Natural killer cell (primary cell): ENCODE measurements at regions not wholly inside any gene's neighbourhood (a gene's known extent, or its start where the extent isn't known, plus 50 kb on each side); places are given as distances from the start of the nearest gene placed in this dataset.

Source experiments
- ATAC-seq, 3 donors: fragments of 150-1000 bp in 2 of 3; fragments of 200-7000 bp in 1 of 3; cut with Tn5 transposase; 1 replicate in 1 of 3; 2 replicates in 2 of 3; pipeline ENCODE4 v1.10.0; 2021; ENCODE audit warnings: mild to moderate bottlenecking in 2 of 3, moderate library complexity in 2 of 3
- DNase-seq, 2 donors: peaks; one replicate each; pipeline versions ENCODE4 v3.0.0 to v3.0.0-alpha.2; 2013 to 2021; ENCODE audit warnings: mixed read lengths in 1 of 2
- H3K27ac ChIP-seq: one replicate; pipeline ENCODE4 v1.5.1; 2013; ENCODE audit warnings: mild to moderate bottlenecking, low read length
- H3K27me3 ChIP-seq: one replicate; pipeline ENCODE4 v1.6.1; 2013; ENCODE audit warnings: low read length; ENCODE audit not compliant: control insufficient read depth, insufficient read depth
- H3K36me3 ChIP-seq: one replicate; pipeline ENCODE4 v1.6.1; 2013; ENCODE audit warnings: low read length; ENCODE audit not compliant: control insufficient read depth, insufficient read depth
- H3K4me1 ChIP-seq: one replicate; pipeline ENCODE4 v1.6.1; 2013; ENCODE audit warnings: low read length; ENCODE audit not compliant: control insufficient read depth, insufficient read depth
- H3K4me3 ChIP-seq: one replicate; pipeline ENCODE4 v1.5.1; 2013; ENCODE audit warnings: low read length
- H3K9me3 ChIP-seq: one replicate; pipeline ENCODE4 v1.6.1; 2013; ENCODE audit warnings: low read length; ENCODE audit not compliant: control insufficient read depth, insufficient read depth
- H3K27ac Mint-ChIP-seq, 2 donors: one replicate each; pipeline ENCODE4 v1.8.0; 2022; ENCODE audit warnings: mild to moderate bottlenecking in 2 of 2, mixed read lengths in 2 of 2, moderate library complexity in 1 of 2
- H3K27me3 Mint-ChIP-seq, 2 donors: one replicate each; pipeline ENCODE4 v1.8.0; 2022; ENCODE audit warnings: low read depth in 2 of 2, mixed read lengths in 2 of 2
- H3K36me3 Mint-ChIP-seq: one replicate; pipeline ENCODE4 v1.8.0; 2022; ENCODE audit warnings: mixed read lengths
- H3K4me1 Mint-ChIP-seq, 2 donors: one replicate each; pipeline ENCODE4 v1.8.0; 2022; ENCODE audit warnings: mixed read lengths in 2 of 2
- H3K4me3 Mint-ChIP-seq: one replicate; pipeline ENCODE4 v1.8.0; 2022; ENCODE audit warnings: mild to moderate bottlenecking, moderate library complexity, mixed read lengths
- H3K9me3 Mint-ChIP-seq, 2 donors: one replicate each; pipeline ENCODE4 v1.8.0; 2022; ENCODE audit warnings: mixed read lengths in 2 of 2
- WGBS: methylation state at CpG from one replicate; pipeline ENCODE4 v1.1.7; 2013; ENCODE audit warnings: missing lambda C conversion rate; ENCODE audit not compliant: insufficient coverage; 5-methylcytosine and 5-hydroxymethylcytosine counted together
- intact Hi-C: fragments of 100-400 bp; cut with micrococcal nuclease; formaldehyde crosslinking; loops from one replicate; pipeline ENCODE4 v1.14.2; 2022
- TF ChIP-seq, protein P1 (sequence below): fragments of 200-600 bp; IDR thresholded peaks from one replicate; pipeline ENCODE4 v1.8.0; 2022; ENCODE audit warnings: antibody characterized with exemption

DNA sequence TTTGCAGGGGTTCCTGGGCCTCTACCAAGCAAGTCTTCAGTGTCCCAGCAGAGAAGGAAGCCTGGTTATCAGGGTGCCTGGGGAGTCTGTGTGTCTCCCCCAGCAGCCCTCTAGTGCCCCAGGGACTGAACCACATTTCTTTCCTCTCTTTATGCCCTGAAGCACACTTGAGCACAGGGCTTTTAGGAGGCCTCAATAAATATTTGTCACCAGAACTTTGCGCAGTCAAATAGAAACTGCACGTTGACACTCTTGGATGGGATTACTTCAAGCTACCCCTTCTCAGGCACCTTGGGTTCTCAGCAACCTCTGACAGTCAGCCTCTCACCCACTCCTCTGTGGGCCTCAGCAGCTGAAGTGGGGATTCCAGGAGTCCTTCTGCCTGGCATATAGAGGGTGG, 226.6 kb upstream of the HES1 start:
- Mint-ChIP-seq H3K9me3 (no peaks in the 10 kb centered on the region), H3K27ac (no peak overlapping the region), H3K36me3 (no peaks in the 10 kb centered on the region), H3K27me3 (peaks cover 4 to 5% of the 10 kb centered on the region in 2 donors), H3K4me1 (peaks cover 13 to 19% of the 10 kb centered on the region in 2 donors), H3K4me3 (no peak overlapping the region)
- intact Hi-C loops: no loop called here
- no peaks in the 10 kb centered on the region for H3K9me3 ChIP-seq
- no peak for DNase-seq
- ATAC-seq: no peak
- TF ChIP-seq, protein P1, sequence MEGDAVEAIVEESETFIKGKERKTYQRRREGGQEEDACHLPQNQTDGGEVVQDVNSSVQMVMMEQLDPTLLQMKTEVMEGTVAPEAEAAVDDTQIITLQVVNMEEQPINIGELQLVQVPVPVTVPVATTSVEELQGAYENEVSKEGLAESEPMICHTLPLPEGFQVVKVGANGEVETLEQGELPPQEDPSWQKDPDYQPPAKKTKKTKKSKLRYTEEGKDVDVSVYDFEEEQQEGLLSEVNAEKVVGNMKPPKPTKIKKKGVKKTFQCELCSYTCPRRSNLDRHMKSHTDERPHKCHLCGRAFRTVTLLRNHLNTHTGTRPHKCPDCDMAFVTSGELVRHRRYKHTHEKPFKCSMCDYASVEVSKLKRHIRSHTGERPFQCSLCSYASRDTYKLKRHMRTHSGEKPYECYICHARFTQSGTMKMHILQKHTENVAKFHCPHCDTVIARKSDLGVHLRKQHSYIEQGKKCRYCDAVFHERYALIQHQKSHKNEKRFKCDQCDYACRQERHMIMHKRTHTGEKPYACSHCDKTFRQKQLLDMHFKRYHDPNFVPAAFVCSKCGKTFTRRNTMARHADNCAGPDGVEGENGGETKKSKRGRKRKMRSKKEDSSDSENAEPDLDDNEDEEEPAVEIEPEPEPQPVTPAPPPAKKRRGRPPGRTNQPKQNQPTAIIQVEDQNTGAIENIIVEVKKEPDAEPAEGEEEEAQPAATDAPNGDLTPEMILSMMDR: no peak
- H3K27ac ChIP-seq: no peak overlapping the region
- H3K4me1 ChIP-seq: no peaks in the 10 kb centered on the region
- H3K4me3 ChIP-seq: no peak overlapping the region
- H3K36me3 ChIP-seq: no peaks in the 10 kb centered on the region
- H3K27me3 ChIP-seq: no peaks in the 10 kb centered on the region
- 74% methylated on average over 2 of the region's 2 CpGs for WGBS

DNA sequence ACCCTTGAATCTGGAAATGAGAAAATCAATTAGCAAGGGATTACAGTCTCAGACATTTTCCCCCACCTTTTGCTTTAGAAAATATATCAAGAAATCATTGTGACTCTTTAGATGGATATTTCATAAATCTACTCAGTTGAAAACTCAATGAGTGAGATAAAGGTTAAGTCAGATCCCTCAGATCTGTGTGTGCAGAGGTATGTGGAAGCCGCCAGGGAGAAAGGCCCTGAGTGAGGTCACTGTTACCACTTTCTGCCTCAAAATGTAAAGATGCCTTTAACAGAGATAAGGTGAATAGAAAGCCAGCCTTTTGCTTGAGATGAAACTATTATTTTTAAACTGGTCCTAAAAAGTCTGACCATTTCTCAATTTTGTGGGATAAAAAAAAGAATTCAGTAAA, 225.6 kb upstream of the HES1 start:
- Histone ChIP-seq H3K36me3 (no peaks in the 10 kb centered on the region), H3K27me3 (no peaks in the 10 kb centered on the region), H3K9me3 (no peaks in the 10 kb centered on the region), H3K27ac (no peak overlapping the region), H3K4me1 (no peaks in the 10 kb centered on the region), H3K4me3 (no peak overlapping the region)
- TF ChIP-seq, protein P1: no peak
- WGBS: 100% methylated on average over 1 of the region's 1 CpG
- no peak for DNase-seq
- H3K36me3 Mint-ChIP-seq: no peaks in the 10 kb centered on the region
- H3K4me3 Mint-ChIP-seq: no peak overlapping the region
- peaks cover 0 to 4% of the 10 kb centered on the region in 2 donors for H3K27me3 Mint-ChIP-seq
- intact Hi-C loops: no loop called here
- H3K9me3 Mint-ChIP-seq: no peaks in the 10 kb centered on the region
- H3K27ac Mint-ChIP-seq: no peak overlapping the region
- no peak for ATAC-seq
- H3K4me1 Mint-ChIP-seq: peaks cover 13 to 19% of the 10 kb centered on the region in 2 donors

DNA sequence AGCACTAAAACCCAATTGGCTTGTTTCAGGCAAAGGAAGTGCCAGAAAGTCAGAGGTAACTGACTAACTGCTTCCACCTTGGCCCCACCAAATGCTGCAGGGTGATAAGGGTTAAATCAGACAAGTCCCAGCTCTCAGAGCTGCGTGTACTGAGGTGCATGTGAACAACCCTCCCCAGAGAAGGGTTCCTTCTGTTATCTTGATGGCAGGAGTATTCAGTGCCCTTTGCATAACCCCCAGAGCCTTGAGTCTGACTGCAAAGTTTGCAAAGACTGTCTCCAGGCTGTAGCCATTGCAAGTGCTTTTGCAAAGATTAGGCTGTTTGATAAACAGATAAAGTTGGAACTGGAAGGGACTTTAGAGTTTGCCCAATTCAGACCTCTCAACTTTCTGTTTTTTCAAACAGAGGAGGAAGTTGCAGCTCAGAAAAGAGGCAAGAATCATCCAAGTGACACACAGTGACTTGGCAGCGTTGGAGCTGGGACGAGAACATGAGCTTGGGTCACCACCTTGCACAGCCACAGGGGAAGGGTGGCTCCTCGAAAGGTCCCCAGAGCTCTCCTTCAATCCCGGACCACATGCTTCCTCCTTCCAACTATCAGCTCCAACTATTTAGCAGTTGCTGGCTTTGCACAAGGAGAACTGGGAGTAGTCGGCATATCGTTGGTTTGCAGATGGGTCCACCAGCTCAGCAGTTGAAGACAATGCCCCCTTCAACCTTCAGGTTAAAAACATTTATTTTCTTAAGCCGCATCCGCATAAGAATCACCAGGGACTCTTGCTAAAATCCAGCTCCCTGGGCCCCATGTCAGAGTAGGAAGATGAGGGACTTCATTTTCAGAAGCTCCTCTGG, 224.8 kb upstream of the HES1 start:
- peaks cover 0 to 4% of the 10 kb centered on the region in 2 donors for H3K27me3 Mint-ChIP-seq
- H3K9me3 Mint-ChIP-seq: no peaks in the 10 kb centered on the region
- peak overlapping the region; percentile 17 for H3K4me3 Mint-ChIP-seq
- Histone ChIP-seq H3K36me3 (no peaks in the 10 kb centered on the region), H3K27ac (no peak overlapping the region), H3K4me1 (no peaks in the 10 kb centered on the region), H3K27me3 (no peaks in the 10 kb centered on the region), H3K4me3 (no peak overlapping the region), H3K9me3 (no peaks in the 10 kb centered on the region)
- peak overlapping the region; percentile 50 to 78 for H3K27ac Mint-ChIP-seq
- H3K4me1 Mint-ChIP-seq: peaks cover 13 to 19% of the 10 kb centered on the region in 2 donors
- DNase-seq (peak in 1 of 2 donors; percentile 18), ATAC-seq (no peak)
- intact Hi-C loops: no loop called here
- TF ChIP-seq, protein P1: no peak
- 74% methylated on average over 9 of the region's 9 CpGs for WGBS
- no peaks in the 10 kb centered on the region for H3K36me3 Mint-ChIP-seq
